ENCODE measurements at regions not wholly inside any gene's neighbourhood (a gene's known extent, or its start where the extent isn't known, plus 50 kb on each side); places are given as distances from the start of the nearest gene placed in this dataset.
"Not testable (repeated sequence)": the region's sequence is repeated elsewhere in the genome, so short reads cannot be mapped to it uniquely, and the experiment has no call there.

- not testable (repeated sequence) for DNase-seq (ENCODE audit: low read depth in 2 of 2)
Measured at GRCh38 chr4:77366876-77367275, 209.9 kb downstream of the CCNG2 start.

GRCh38 chr4:77367638-77368037 is 210.6 kb downstream of the CCNG2 start:
- no peak for DNase-seq (ENCODE audit: low read depth in 2 of 2)

GRCh38 chr4:77372375-77372774 is 215.4 kb downstream of the CCNG2 start:
- DNase-seq (ENCODE audit: low read depth in 2 of 2) = no peak

GRCh38 chr4:77375866-77376607 is 219.0 kb downstream of the CCNG2 start:
- no peak for DNase-seq (ENCODE audit: low read depth in 2 of 2)

GRCh38 chr4:77376788-77377460 is 219.9 kb downstream of the CCNG2 start:
- no peak for DNase-seq (ENCODE audit: low read depth in 2 of 2)

GRCh38 chr4:77384094-77384493 is 221.5 kb upstream of the CXCL13 start:
- DNase-seq (ENCODE audit: low read depth in 2 of 2) = no peak

- DNase-seq (ENCODE audit: low read depth in 2 of 2) = peak; percentile 17 to 28
Measured at GRCh38 chr4:77385124-77385969, 220.3 kb upstream of the CXCL13 start.

- DNase-seq (ENCODE audit: low read depth in 2 of 2) = no peak
Measured at GRCh38 chr4:77393996-77394395, 211.6 kb upstream of the CXCL13 start.

- DNase-seq (ENCODE audit: low read depth in 2 of 2) = no peak
Measured at GRCh38 chr4:77395481-77395880, 210.1 kb upstream of the CXCL13 start.

- no peak for DNase-seq (ENCODE audit: low read depth in 2 of 2)
Measured at GRCh38 chr4:77398256-77398655, 207.4 kb upstream of the CXCL13 start.

GRCh38 chr4:77399831-77400230 is 205.8 kb upstream of the CXCL13 start:
- no peak for DNase-seq (ENCODE audit: low read depth in 2 of 2)

GRCh38 chr4:77413766-77414165 is 191.9 kb upstream of the CXCL13 start:
- no peak for DNase-seq (ENCODE audit: low read depth in 2 of 2)

- no peak for DNase-seq (ENCODE audit: low read depth in 2 of 2)
Measured at GRCh38 chr4:77415689-77416088, 189.9 kb upstream of the CXCL13 start.

- no peak for DNase-seq (ENCODE audit: low read depth in 2 of 2)
Measured at GRCh38 chr4:77418333-77418732, 187.3 kb upstream of the CXCL13 start.

GRCh38 chr4:77430847-77431246 is 174.8 kb upstream of the CXCL13 start:
- no peak for DNase-seq (ENCODE audit: low read depth in 2 of 2)

- DNase-seq (ENCODE audit: low read depth in 2 of 2) = no peak
Measured at GRCh38 chr4:77431546-77431945, 174.1 kb upstream of the CXCL13 start.

- DNase-seq (ENCODE audit: low read depth in 2 of 2) = no peak
Measured at GRCh38 chr4:77432717-77433417, 172.8 kb upstream of the CXCL13 start.

GRCh38 chr4:77433418-77433733 is 172.2 kb upstream of the CXCL13 start:
- no peak for DNase-seq (ENCODE audit: low read depth in 2 of 2)

GRCh38 chr4:77434299-77435092 is 171.1 kb upstream of the CXCL13 start:
- no peak for DNase-seq (ENCODE audit: low read depth in 2 of 2)

GRCh38 chr4:77437079-77437478 is 168.5 kb upstream of the CXCL13 start:
- no peak for DNase-seq (ENCODE audit: low read depth in 2 of 2)

- DNase-seq (ENCODE audit: low read depth in 2 of 2) = no peak
Measured at GRCh38 chr4:77438549-77438948, 167.1 kb upstream of the CXCL13 start.
